ENCODE measurements at regions not wholly inside any gene's neighbourhood (a gene's known extent, or its start where the extent isn't known, plus 50 kb on each side); places are given as distances from the start of the nearest gene placed in this dataset.
"Not testable (repeated sequence)": the region's sequence is repeated elsewhere in the genome, so short reads cannot be mapped to it uniquely, and the experiment has no call there.

DNA sequence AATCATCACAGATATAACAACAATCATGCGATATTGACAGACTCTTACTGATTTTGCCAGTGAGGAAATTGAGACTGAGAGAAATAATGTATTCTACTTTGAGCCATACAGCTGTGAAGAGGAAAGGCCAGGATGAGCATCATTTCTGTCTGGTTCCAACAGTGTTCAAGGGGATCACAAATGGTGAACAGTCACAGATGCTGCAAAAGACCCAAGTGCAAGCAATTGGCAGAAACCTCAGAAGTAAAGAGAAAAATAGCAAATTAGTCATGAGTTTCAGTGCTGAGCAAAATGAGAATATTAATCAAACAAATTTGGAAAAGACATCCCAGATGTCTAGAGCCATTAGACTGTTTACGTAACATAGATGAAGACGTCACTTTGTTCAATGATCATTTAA, 114.1 kb downstream of the RAB38 start:
- Histone ChIP-seq H3K4me3 (no peak overlapping the region), H3K36me3 (no peaks in the 10 kb centered on the region), H3K9me3 (no peaks in the 10 kb centered on the region), H3K27ac (no peak overlapping the region), H3K27me3 (no peaks in the 10 kb centered on the region), H3K4me1 (no peaks in the 10 kb centered on the region)
- TF ChIP-seq POLR2AphosphoS5 (IDR thresholded peaks at IDR 0.05) (no peak), EP300 (IDR thresholded peaks at IDR 0.05) (no peak), POLR2A (IDR thresholded peaks at IDR 0.05) (no peak)
- TF ChIP-seq, protein P1, sequence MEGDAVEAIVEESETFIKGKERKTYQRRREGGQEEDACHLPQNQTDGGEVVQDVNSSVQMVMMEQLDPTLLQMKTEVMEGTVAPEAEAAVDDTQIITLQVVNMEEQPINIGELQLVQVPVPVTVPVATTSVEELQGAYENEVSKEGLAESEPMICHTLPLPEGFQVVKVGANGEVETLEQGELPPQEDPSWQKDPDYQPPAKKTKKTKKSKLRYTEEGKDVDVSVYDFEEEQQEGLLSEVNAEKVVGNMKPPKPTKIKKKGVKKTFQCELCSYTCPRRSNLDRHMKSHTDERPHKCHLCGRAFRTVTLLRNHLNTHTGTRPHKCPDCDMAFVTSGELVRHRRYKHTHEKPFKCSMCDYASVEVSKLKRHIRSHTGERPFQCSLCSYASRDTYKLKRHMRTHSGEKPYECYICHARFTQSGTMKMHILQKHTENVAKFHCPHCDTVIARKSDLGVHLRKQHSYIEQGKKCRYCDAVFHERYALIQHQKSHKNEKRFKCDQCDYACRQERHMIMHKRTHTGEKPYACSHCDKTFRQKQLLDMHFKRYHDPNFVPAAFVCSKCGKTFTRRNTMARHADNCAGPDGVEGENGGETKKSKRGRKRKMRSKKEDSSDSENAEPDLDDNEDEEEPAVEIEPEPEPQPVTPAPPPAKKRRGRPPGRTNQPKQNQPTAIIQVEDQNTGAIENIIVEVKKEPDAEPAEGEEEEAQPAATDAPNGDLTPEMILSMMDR (IDR thresholded peaks at IDR 0.05), result no peak
- ATAC-seq, result no peak
- 81 to 84% methylated on average over 3 of the region's 3 CpGs for WGBS, 2 donors (ENCODE audit: low coverage in 1 of 2)

DNA sequence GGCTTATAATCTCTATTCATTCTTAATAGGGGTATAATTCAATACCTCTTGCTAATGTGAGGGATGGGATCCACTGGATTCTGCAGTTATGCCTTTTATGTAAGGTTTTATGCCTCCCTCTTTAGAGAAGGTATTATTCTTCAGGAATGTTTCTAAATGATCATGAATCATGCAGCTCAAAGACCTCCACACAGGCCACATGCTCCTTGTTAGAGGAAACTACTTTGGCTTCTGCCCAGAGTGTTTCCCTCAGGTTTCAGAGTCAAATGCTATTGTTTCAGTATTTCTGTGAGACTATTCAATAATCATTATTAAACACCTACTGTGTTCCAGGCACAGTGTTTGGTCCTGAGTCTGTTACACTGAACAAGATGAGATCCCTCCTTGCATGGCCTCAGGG, 115.9 kb downstream of the RAB38 start:
- no peaks in the 10 kb centered on the region for H3K27me3 ChIP-seq
- no peak overlapping the region for H3K4me3 ChIP-seq
- H3K27ac ChIP-seq, result no peak overlapping the region
- TF ChIP-seq EP300 (IDR thresholded peaks at IDR 0.05) (no peak), POLR2A (IDR thresholded peaks at IDR 0.05) (no peak), POLR2AphosphoS5 (IDR thresholded peaks at IDR 0.05) (no peak)
- TF ChIP-seq, protein P1 (IDR thresholded peaks at IDR 0.05), result no peak
- H3K36me3 ChIP-seq, result no peaks in the 10 kb centered on the region
- no peaks in the 10 kb centered on the region for H3K4me1 ChIP-seq
- ATAC-seq, result no peak
- H3K9me3 ChIP-seq, result no peaks in the 10 kb centered on the region

DNA sequence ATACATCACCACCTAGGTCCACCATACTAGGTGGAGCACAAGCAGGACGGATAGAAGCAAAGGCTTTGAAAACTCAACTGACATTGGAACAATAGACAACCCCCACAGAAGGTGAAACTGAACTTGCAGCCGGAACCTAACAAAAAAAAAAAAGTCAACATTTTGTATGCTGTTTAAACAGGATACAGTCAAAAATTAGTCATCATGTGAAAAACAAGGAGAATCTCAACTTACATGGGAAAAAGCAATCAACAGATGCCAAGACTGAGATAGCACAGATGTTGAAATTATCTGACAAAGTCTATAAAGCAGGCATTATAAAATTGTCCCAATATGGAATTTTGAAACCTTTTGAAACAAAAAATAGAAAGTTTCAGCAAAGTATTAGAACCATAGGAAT, 123.8 kb downstream of the RAB38 start:
- TF ChIP-seq POLR2AphosphoS5 (IDR thresholded peaks at IDR 0.05) (no peak), EP300 (IDR thresholded peaks at IDR 0.05) (no peak), POLR2A (IDR thresholded peaks at IDR 0.05) (no peak)
- TF ChIP-seq, protein P1 (IDR thresholded peaks at IDR 0.05), result no peak
- Histone ChIP-seq H3K36me3 (no peaks in the 10 kb centered on the region), H3K9me3 (no peaks in the 10 kb centered on the region), H3K4me3 (no peak overlapping the region), H3K27ac (no peak overlapping the region), H3K27me3 (no peaks in the 10 kb centered on the region), H3K4me1 (no peaks in the 10 kb centered on the region)
- ATAC-seq, result no peak
- WGBS, 2 donors (ENCODE audit: low coverage in 1 of 2), result 71 to 80% methylated on average over 1 to 2 of the region's 2 CpGs

DNA sequence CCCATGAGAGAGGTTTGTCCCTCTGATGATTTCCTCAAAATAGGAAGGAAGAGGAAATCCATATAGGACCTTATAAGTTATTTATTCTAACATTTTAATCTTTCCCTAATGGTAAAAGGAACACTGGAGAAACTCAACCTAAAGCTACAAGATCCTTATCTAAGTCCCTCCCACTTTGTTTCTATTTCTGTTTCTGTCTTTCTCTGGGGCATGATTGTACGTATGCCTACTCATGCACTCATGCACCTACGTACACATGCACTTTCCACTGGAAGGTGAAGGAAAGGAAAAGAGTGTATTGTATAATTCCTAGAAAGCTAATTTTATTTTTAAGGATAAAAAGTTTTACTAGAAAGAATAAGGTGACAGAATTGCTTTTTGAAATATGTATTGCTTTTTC, 125.0 kb downstream of the RAB38 start:
- H3K36me3 ChIP-seq, result no peaks in the 10 kb centered on the region
- TF ChIP-seq, protein P1 (IDR thresholded peaks at IDR 0.05), result no peak
- TF ChIP-seq POLR2AphosphoS5 (IDR thresholded peaks at IDR 0.05) (no peak), POLR2A (IDR thresholded peaks at IDR 0.05) (no peak), EP300 (IDR thresholded peaks at IDR 0.05) (no peak)
- no peak overlapping the region for H3K4me3 ChIP-seq
- no peak overlapping the region for H3K27ac ChIP-seq
- no peaks in the 10 kb centered on the region for H3K4me1 ChIP-seq
- H3K27me3 ChIP-seq, result no peaks in the 10 kb centered on the region
- WGBS, 2 donors (ENCODE audit: low coverage in 1 of 2), result 54 to 75% methylated on average over 2 of the region's 2 CpGs
- H3K9me3 ChIP-seq, result no peaks in the 10 kb centered on the region
- ATAC-seq, result no peak

DNA sequence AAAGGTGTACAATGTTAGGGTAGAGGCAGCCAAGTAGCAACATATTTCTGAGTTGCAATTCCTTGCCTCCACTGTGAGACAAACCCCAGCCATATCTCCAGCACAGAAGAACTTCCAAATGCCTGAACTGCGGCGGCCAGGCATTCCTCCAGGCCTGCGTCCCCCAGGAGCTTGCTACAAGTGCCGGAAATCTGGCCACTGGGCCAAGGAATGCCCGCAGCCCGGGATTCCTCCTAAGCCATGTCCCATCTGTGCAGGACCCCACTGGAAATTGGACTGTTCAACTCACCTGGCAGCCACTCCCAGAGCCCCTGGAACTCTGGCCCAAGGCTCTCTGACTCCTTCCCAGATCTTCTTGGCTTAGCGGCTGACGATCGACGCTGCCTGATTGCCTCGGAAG, 130.0 kb downstream of the RAB38 start:
- H3K4me1 ChIP-seq, H3K4me3 ChIP-seq, ATAC-seq, H3K27me3 ChIP-seq, H3K27ac ChIP-seq, H3K9me3 ChIP-seq, H3K36me3 ChIP-seq: not testable (repeated sequence)
- WGBS, 2 donors (ENCODE audit: low coverage in 1 of 2), result 94 to 98% methylated on average over 5 to 8 of the region's 11 CpGs

DNA sequence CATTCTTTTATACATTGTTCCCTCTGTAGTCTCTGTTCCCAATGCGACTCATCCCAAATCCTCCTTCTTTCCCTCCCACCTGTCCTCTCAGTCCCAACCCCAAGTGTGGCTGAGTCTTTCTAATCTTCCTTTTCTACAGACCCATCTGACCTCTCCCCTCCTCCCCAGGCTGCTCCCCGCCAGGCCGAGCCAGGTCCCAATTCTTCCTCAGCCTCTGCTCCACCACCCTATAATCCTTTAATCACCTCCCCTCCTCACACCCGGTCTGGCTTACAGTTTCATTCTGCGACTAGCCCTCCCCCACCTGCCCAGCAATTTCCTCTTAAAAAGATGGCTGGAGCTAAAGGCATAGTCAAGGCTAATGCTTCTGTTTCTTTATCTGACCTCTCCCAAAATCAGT, 130.6 kb downstream of the RAB38 start:
- H3K27ac ChIP-seq, H3K36me3 ChIP-seq, H3K4me1 ChIP-seq, H3K4me3 ChIP-seq, H3K9me3 ChIP-seq, ATAC-seq, H3K27me3 ChIP-seq: not testable (repeated sequence)
- WGBS, 2 donors (ENCODE audit: low coverage in 1 of 2), result 65 to 83% methylated on average over 5 of the region's 5 CpGs

Measured in gastroesophageal sphincter (tissue), 4 donors.